ENCODE measurements at regions not wholly inside any gene's neighbourhood (a gene's known extent, or its start where the extent isn't known, plus 50 kb on each side); places are given as distances from the start of the nearest gene placed in this dataset.
"Not testable (repeated sequence)": the region's sequence is repeated elsewhere in the genome, so short reads cannot be mapped to it uniquely, and the experiment has no call there.

DNA sequence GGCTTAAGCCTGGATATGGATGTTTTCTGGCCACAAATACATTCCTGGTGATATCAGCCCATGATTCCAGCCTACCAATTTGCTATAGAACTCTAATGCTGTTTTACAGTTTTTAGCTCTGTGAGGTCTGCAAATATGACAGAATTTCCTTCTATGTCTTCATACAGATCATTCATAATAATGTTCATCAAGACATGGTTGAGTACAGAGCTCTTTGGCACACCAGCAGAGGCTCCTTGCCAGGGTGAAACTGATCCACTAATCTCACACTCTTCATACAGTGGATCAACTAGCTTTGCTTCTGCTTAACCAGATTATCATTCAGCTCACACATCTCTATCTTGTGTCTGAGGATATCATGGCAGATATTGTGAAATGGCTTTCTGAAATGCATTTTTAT lies 672.1 kb downstream of the STK39 start:
- no peak overlapping the region for H3K4me3 Mint-ChIP-seq
- no peaks in the 10 kb centered on the region for H3K4me1 Mint-ChIP-seq
- no peak overlapping the region for H3K27ac Mint-ChIP-seq (ENCODE audit: low read depth)
- DNase-seq (ENCODE audit: low spot score in 2 of 2) (no peak), ATAC-seq (replicated peaks; ENCODE audit: extremely low read depth, poor library complexity, severe bottlenecking) (no peak)
- H3K9me3 Mint-ChIP-seq = no peaks in the 10 kb centered on the region
- no peaks in the 10 kb centered on the region for H3K36me3 Mint-ChIP-seq (ENCODE audit: insufficient read depth)
- no peaks in the 10 kb centered on the region for H3K27me3 Mint-ChIP-seq

DNA sequence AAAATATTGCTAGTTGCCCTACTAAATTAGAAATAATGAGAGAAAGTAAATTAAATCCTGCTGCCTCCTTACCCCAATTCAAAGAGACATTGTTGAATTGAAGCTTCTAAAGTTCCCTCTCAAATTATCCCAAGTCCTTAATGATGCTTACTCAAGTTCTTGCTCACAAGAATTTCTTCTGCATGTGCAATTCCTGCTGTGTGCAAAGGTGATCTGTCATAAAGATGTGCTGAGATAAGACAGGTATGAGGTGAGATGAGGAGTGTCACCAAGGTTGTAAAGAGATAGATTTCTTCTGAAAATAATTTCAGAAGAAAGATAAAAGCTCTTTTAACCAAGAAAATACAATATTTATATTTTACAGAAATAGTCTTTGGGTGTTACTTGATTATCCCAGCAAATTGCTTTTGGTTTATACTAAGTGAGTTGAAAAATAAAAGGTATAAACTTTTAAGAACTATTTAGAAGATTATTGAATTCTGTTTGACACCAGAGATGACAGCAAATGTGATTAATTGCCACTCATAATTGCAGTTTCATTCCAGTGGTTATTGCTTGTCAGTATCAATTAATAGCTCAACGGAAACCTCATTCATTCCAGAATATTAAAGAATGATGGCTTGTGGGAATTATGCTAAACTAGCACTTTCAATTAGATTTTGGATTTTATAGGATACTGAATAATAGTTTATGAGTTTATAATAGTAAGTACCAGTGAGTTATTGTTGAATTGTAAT lies 674.3 kb downstream of the STK39 start:
- no peaks in the 10 kb centered on the region for H3K9me3 Mint-ChIP-seq
- DNase-seq (ENCODE audit: low spot score in 2 of 2) = no peak
- no peaks in the 10 kb centered on the region for H3K4me1 Mint-ChIP-seq
- ATAC-seq (replicated peaks; ENCODE audit: extremely low read depth, poor library complexity, severe bottlenecking) = no peak
- no peak overlapping the region for H3K4me3 Mint-ChIP-seq
- H3K36me3 Mint-ChIP-seq (ENCODE audit: insufficient read depth) = no peaks in the 10 kb centered on the region
- H3K27me3 Mint-ChIP-seq = no peaks in the 10 kb centered on the region
- H3K27ac Mint-ChIP-seq (ENCODE audit: low read depth) = no peak overlapping the region

DNA sequence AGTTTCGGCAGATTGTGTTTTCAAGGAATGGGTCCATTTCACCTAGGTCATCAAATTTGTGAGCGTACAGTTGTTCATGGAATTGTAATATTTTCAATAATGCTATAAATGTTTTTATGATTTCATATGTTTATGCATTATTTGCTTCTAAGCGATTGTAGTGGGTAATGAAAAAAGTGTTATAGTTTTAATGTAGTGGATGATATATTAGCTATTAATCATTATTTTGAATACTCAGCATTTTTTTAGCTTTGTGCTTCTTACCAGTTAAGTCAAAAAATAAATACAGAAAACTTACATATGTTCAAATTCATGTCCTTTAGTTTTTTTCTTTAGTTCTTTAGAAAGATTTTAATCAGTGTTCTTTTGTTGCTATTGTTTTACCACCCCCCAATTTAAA lies 677.0 kb downstream of the STK39 start:
- ATAC-seq (replicated peaks; ENCODE audit: extremely low read depth, poor library complexity, severe bottlenecking) = no peak
- Mint-ChIP-seq H3K27ac (ENCODE audit: low read depth) (no peak overlapping the region), H3K9me3 (no peaks in the 10 kb centered on the region), H3K27me3 (no peaks in the 10 kb centered on the region), H3K36me3 (ENCODE audit: insufficient read depth) (no peaks in the 10 kb centered on the region), H3K4me3 (no peak overlapping the region), H3K4me1 (no peaks in the 10 kb centered on the region)
- no peak for DNase-seq (ENCODE audit: low spot score in 2 of 2)

DNA sequence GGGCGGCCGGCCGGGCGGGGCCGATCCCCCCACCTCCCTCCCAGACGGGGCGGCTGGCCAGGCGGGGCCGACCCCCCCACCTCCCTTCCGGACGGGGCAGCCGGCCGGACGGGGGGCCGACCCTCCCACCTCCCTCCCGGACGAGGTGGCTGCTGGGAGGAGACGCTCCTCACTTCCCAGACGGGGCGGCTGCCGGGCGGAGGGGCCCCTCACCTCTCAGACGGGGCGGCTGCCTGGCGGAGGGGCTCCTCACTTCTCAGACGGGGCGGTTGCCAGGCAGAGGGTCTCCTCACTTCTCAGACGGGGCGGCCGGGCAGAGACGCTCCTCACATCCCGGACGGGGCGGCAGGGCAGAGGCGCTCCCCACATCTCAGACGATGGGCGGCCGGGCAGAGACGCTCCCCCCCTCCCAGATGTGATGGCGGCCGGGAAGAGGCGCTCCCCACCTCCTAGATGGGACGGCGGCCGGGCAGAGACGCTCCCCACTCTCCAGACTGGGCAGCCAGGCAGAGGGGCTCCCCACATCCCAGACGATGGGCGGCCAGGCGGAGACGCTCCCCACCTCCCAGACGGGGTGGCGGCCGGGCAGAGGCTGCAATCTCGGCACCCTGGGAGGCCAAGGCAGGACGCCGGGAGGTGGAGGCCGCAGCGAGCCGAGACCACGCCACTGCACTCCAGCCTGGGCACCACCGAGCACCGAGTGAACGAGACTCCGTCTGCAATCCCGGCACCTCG lies 675.8 kb downstream of the XIRP2 start:
- not testable (repeated sequence) for H3K27ac Mint-ChIP-seq (ENCODE audit: low read depth); H3K36me3 Mint-ChIP-seq (ENCODE audit: insufficient read depth); ATAC-seq (replicated peaks; ENCODE audit: extremely low read depth, poor library complexity, severe bottlenecking); H3K4me3 Mint-ChIP-seq; H3K27me3 Mint-ChIP-seq; DNase-seq (ENCODE audit: low spot score in 2 of 2); H3K4me1 Mint-ChIP-seq; H3K9me3 Mint-ChIP-seq

DNA sequence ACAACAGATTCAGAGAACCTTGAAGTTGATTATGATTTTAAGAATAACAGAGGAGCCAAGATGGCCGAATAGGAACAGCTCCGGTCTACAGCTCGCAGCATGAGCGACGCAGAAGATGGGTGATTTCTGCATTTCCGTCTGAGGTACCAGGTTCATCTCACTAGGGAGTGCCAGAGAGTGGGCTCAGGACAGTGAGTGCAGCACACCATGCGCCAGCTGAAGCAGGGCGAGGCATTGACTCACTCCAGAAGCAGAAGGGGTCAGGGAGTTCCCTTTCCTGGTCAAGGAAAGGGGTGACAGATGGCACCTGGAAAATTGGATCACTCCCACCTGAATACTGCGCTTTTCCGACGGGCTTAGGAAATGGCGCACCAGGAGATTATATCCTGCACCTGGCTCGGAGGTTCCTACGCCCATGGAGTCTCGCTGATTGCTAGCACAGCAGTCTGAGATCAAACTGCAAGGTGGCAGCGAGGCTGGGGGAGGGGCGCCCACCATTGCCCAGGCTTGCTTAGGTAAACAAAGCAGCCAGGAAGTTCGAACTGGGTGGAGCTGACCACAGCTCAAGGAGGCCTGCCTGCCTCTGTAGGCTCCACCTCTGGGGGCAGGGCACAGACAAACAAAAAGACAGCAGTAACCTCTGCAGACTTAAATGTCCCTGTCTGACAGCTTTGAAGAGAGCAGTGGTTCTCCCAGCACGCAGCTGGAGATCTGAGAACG lies 670.2 kb downstream of the XIRP2 start:
- not testable (repeated sequence) for H3K36me3 Mint-ChIP-seq (ENCODE audit: insufficient read depth); H3K27me3 Mint-ChIP-seq; H3K27ac Mint-ChIP-seq (ENCODE audit: low read depth); ATAC-seq (replicated peaks; ENCODE audit: extremely low read depth, poor library complexity, severe bottlenecking); H3K9me3 Mint-ChIP-seq; DNase-seq (ENCODE audit: low spot score in 2 of 2); H3K4me3 Mint-ChIP-seq; H3K4me1 Mint-ChIP-seq

DNA sequence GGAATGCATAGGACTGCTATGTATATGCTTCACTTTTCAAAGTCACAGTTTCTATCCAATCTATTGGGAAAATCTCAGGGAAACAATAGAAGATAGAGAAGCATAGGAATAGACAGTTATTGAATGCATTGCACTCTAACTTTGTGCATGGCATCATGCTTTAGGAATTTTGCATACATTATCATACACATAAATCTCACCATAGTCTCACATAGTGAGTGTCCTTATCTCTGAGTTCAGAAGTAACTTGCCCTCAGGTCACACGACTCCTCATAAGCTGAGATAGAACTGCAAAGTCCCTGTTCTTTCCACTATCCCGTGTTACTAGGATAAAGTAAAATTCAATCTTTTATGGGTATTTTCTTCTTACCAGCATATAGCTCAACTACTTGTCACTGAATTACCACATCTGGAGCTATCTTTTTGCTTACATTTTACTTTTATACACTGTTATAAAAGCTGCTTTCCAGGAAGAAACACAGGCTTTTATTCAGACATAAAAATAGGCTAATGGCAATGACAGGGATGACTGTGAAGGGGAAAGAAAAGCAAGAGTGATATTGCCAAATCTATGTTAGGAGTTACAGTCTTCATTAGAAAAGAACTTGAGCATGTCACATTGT lies 666.9 kb downstream of the XIRP2 start:
- DNase-seq (ENCODE audit: low spot score in 2 of 2) (no peak), ATAC-seq (replicated peaks; ENCODE audit: extremely low read depth, poor library complexity, severe bottlenecking) (no peak)
- H3K27me3 Mint-ChIP-seq = no peaks in the 10 kb centered on the region
- H3K4me3 Mint-ChIP-seq = no peak overlapping the region
- H3K36me3 Mint-ChIP-seq (ENCODE audit: insufficient read depth) = peaks cover 2% of the 10 kb centered on the region
- H3K4me1 Mint-ChIP-seq = no peaks in the 10 kb centered on the region
- H3K27ac Mint-ChIP-seq (ENCODE audit: low read depth) = no peak overlapping the region
- no peaks in the 10 kb centered on the region for H3K9me3 Mint-ChIP-seq

DNA sequence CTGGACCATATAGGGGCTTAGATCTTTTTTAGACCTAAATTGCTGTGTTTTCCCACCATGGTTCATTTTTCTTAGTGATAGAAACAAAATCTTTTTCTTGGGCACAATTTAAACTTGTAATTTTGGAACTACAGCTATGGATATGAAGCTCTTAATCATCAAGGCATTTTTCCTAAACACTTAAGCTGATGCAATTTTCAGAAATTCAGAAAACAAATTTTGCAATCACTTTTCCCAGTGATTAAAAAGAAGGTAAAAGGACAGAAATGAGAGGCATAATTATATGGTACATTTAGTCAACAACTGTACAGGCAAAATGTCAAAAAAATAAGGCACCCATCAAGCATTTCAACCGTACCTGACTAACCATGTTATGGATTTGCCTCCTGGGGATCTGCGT lies 665.4 kb downstream of the XIRP2 start:
- H3K36me3 Mint-ChIP-seq (ENCODE audit: insufficient read depth) = peaks cover 2% of the 10 kb centered on the region
- ATAC-seq (replicated peaks; ENCODE audit: extremely low read depth, poor library complexity, severe bottlenecking) = no peak

DNA sequence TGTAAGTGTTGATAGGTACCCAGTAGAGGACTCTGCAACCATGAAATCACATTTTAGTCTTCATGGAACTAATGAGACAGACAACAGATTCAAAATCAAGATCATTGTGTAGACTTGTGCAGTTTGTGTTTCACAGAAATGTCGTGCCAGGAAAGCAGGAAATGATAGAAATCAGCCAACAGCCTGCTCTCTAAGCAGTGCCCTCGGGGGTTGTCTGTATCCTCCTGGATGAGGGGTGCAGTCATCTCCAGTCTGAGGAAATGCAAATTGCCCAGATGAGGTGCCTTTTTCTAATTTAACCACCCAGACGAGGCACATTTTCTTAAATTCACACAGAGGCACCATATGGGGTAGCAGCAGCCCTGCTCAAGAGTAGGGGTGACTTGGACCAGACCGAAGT lies 663.1 kb downstream of the XIRP2 start:
- DNase-seq (ENCODE audit: low spot score in 2 of 2) (no peak), ATAC-seq (replicated peaks; ENCODE audit: extremely low read depth, poor library complexity, severe bottlenecking) (no peak)
- H3K9me3 Mint-ChIP-seq = peaks cover 5% of the 10 kb centered on the region
- H3K27ac Mint-ChIP-seq (ENCODE audit: low read depth) = no peak overlapping the region
- no peaks in the 10 kb centered on the region for H3K27me3 Mint-ChIP-seq
- no peaks in the 10 kb centered on the region for H3K4me1 Mint-ChIP-seq
- peaks cover 2% of the 10 kb centered on the region for H3K36me3 Mint-ChIP-seq (ENCODE audit: insufficient read depth)
- H3K4me3 Mint-ChIP-seq = no peak overlapping the region

More for the DNA sequence above, 665.4 kb downstream of the XIRP2 start:
- DNase-seq (ENCODE audit: low spot score in 2 of 2) = no peak
- Mint-ChIP-seq H3K27ac (ENCODE audit: low read depth) (no peak overlapping the region), H3K27me3 (no peaks in the 10 kb centered on the region), H3K4me3 (no peak overlapping the region), H3K9me3 (no peaks in the 10 kb centered on the region), H3K4me1 (no peaks in the 10 kb centered on the region)

DNA sequence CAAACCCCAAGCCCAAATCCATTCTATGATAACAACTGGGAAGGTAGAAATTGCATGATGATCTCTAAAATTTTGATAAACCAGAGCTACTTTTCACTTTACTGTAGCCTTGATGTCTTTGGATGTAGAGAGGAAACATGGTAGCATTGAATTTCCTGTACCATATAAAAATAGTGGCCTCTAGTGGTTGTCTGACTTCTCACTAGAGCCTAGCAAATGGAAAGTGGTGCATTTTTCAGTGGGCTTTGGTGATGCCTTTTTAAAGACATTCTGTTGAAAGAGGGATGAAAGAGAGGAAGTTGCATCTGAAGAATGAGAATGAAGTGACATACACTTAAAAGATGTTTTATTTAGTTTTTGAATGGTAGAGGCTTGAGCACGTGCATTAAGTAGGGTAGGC lies 662.2 kb downstream of the XIRP2 start:
- H3K4me1 Mint-ChIP-seq = no peaks in the 10 kb centered on the region
- H3K27me3 Mint-ChIP-seq = no peaks in the 10 kb centered on the region
- no peak overlapping the region for H3K4me3 Mint-ChIP-seq
- no peak for DNase-seq (ENCODE audit: low spot score in 2 of 2)
- ATAC-seq (replicated peaks; ENCODE audit: extremely low read depth, poor library complexity, severe bottlenecking) = no peak
- peaks cover 2% of the 10 kb centered on the region for H3K36me3 Mint-ChIP-seq (ENCODE audit: insufficient read depth)
- peaks cover 5% of the 10 kb centered on the region for H3K9me3 Mint-ChIP-seq
- no peak overlapping the region for H3K27ac Mint-ChIP-seq (ENCODE audit: low read depth)

DNA sequence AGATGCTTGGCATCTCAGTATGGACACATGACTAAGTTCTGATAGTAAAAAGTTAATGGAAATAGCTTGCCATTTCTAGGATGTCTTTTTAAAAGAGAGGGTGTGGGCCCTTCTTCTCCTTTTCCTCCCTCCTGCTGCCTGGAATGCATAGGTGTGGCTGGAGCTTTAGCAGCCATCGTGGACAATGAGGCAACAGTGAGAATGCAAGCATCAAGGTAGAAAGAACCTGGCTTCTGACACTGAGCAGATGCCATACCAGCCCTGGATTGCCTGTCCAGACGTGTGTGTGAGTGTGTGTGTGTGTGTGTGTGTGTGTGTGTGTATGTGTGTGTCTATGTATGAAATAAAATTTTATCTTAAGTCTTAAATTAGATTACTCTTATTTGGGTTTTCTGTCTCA lies 660.1 kb downstream of the XIRP2 start:
- Mint-ChIP-seq H3K9me3 (peaks cover 5% of the 10 kb centered on the region), H3K4me3 (no peak overlapping the region), H3K36me3 (ENCODE audit: insufficient read depth) (peaks cover 2% of the 10 kb centered on the region), H3K4me1 (no peaks in the 10 kb centered on the region), H3K27ac (ENCODE audit: low read depth) (no peak overlapping the region), H3K27me3 (no peaks in the 10 kb centered on the region)
- DNase-seq (ENCODE audit: low spot score in 2 of 2) (no peak), ATAC-seq (replicated peaks; ENCODE audit: extremely low read depth, poor library complexity, severe bottlenecking) (no peak)

DNA sequence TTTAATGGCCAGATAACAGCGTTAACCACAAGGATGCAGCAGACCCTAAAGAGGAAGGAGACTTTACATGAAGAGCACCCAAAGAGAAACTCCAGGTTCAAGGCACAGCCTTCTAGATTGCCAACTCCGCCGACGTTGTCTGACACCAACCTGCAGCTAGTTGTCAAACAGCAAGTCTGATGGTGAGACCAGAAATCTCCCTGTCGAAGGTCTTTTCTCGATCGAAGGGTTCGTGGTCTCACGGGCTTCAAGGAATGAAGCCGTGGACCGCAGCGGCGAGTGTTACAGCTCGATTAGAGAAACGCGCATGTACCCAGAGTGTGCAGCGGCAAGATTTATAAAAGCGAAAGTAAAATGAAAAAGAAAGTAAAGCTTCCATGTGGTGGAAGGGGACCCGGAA lies 656.3 kb downstream of the XIRP2 start:
- H3K4me1 Mint-ChIP-seq = no peaks in the 10 kb centered on the region
- no peaks in the 10 kb centered on the region for H3K27me3 Mint-ChIP-seq
- H3K36me3 Mint-ChIP-seq (ENCODE audit: insufficient read depth) = no peaks in the 10 kb centered on the region
- peaks cover 5% of the 10 kb centered on the region for H3K9me3 Mint-ChIP-seq
- no peak overlapping the region for H3K27ac Mint-ChIP-seq (ENCODE audit: low read depth)
- ATAC-seq (replicated peaks; ENCODE audit: extremely low read depth, poor library complexity, severe bottlenecking) = no peak
- DNase-seq (ENCODE audit: low spot score in 2 of 2) = no peak
- no peak overlapping the region for H3K4me3 Mint-ChIP-seq

DNA sequence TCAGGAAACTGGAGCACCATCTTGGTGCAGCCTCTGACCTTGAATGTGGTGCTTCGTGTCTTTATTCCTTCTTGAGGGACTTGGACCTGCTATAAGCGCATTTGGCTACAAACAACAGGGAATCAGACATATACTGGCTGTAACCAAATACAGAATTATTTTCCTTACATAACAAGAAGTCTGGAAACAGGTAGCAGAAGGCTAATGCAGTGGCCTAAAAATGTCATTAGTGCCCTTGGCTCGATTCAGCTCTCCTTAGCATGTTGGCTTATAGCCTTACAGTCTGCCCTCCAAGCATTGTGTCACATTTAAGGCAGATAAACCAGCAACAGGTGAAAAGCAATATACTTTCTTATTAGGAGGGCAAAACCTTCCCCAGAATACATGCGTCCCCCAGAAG lies 655.4 kb downstream of the XIRP2 start:
- no peaks in the 10 kb centered on the region for H3K4me1 Mint-ChIP-seq
- H3K4me3 Mint-ChIP-seq = no peak overlapping the region
- no peak overlapping the region for H3K27ac Mint-ChIP-seq (ENCODE audit: low read depth)
- peaks cover 5% of the 10 kb centered on the region for H3K9me3 Mint-ChIP-seq
- H3K36me3 Mint-ChIP-seq (ENCODE audit: insufficient read depth) = no peaks in the 10 kb centered on the region
- DNase-seq (ENCODE audit: low spot score in 2 of 2) (no peak), ATAC-seq (replicated peaks; ENCODE audit: extremely low read depth, poor library complexity, severe bottlenecking) (no peak)
- no peaks in the 10 kb centered on the region for H3K27me3 Mint-ChIP-seq

Data from central memory CD8-positive, alpha-beta T cell (primary cell).